H1 (cell line): ENCODE measurements at regions not wholly inside any gene's neighbourhood (a gene's known extent, or its start where the extent isn't known, plus 50 kb on each side); places are given as distances from the start of the nearest gene placed in this dataset.

Source experiments
- CTCF ChIA-PET: fragments of 300-600 bp; sonication (Branson Sonifier 250); formaldehyde crosslinking; loops from one replicate; lab custom pipeline; 2021; ENCODE audit not compliant: partially characterized antibody; lab: Charles Lee
- POLR2A ChIA-PET: fragments of 300-600 bp; sonication (Branson Sonifier 250); formaldehyde crosslinking; loops from one replicate; lab custom pipeline; 2021; ENCODE audit warnings: inconsistent platforms; ENCODE audit not compliant: partially characterized antibody; lab: Charles Lee
- DNase-seq, 2 experiments: peaks; one replicate each; pipeline versions ENCODE4 v3.0.0 to v3.0.0-alpha.2; 2010 to 2022; ENCODE audit warnings: low spot score in 2 of 2, low read depth in 1 of 2, mixed read lengths in 1 of 2
- FAIRE-seq: peaks from 2 replicates; lab custom pipeline; 2011; peaks lifted over from hg19 to GRCh38; lab: Jason Lieb, UNC
- H2AFZ ChIP-seq: 2 replicates; pipeline ENCODE4 v1.8.1; 2012; ENCODE audit warnings: low read length, inconsistent platforms
- H2AK5ac ChIP-seq: 2 replicates; pipeline ENCODE4 v1.6.1; 2013; ENCODE audit warnings: low read depth, low read length
- H2BK120ac ChIP-seq: replicated peaks from 2 replicates; pipeline ENCODE3; 2013; ENCODE audit warnings: low read depth, low read length, inconsistent platforms
- H2BK12ac ChIP-seq: 2 replicates; pipeline ENCODE4 v1.6.1; 2013; ENCODE audit warnings: low read depth, low read length
- H2BK15ac ChIP-seq: 2 replicates; pipeline ENCODE4 v1.6.1; 2013; ENCODE audit warnings: low read length
- H2BK20ac ChIP-seq: 2 replicates; pipeline ENCODE4 v1.6.1; 2013; ENCODE audit warnings: low read length
- H2BK5ac ChIP-seq: 2 replicates; pipeline ENCODE4 v1.6.1; 2013; ENCODE audit warnings: low read depth, low read length
- H3K14ac ChIP-seq: 2 replicates; pipeline ENCODE4 v1.6.1; 2013; ENCODE audit warnings: inconsistent platforms; ENCODE audit not compliant: insufficient read length
- H3K18ac ChIP-seq: 2 replicates; pipeline ENCODE4 v1.6.1; 2013; ENCODE audit warnings: low read length; ENCODE audit errors: extremely low read depth
- H3K23ac ChIP-seq: 2 replicates; pipeline ENCODE4 v1.6.1; 2013; ENCODE audit warnings: inconsistent platforms; ENCODE audit not compliant: insufficient read length
- H3K23me2 ChIP-seq: 2 replicates; pipeline ENCODE4 v1.6.1; 2013; ENCODE audit warnings: low read depth, low read length
- H3K27ac ChIP-seq: 2 replicates; pipeline ENCODE4 v1.6.1; 2011; ENCODE audit warnings: low read depth, low read length, inconsistent platforms
- H3K27me3 ChIP-seq, 4 experiments: replicated peaks in 1 of 4; 1 replicate in 1 of 4; 2 replicates in 3 of 4; pipeline versions ENCODE4 v1.6.1 to v1.8.1; 2011 to 2013; ENCODE audit warnings: low read length in 3 of 4, mild to moderate bottlenecking in 3 of 4, inconsistent platforms in 2 of 4, mixed read lengths in 2 of 4, moderate library complexity in 1 of 4; ENCODE audit not compliant: control insufficient read depth in 3 of 4, insufficient read depth in 3 of 4; ENCODE audit errors: extremely low read depth in 1 of 4
- H3K36me3 ChIP-seq, 4 experiments: 2 replicates each; pipeline versions ENCODE4 v1.6.1 to v1.8.1; 2011 to 2013; ENCODE audit warnings: mild to moderate bottlenecking in 4 of 4, low read length in 3 of 4, moderate library complexity in 2 of 4, control low read depth in 1 of 4, inconsistent platforms in 1 of 4; ENCODE audit not compliant: insufficient read depth in 4 of 4, control insufficient read depth in 2 of 4
- H3K4ac ChIP-seq: replicated peaks from 2 replicates; pipeline ENCODE3; 2013; ENCODE audit warnings: low read length, low read depth, mixed read lengths, inconsistent platforms; ENCODE audit not compliant: insufficient read length
- H3K4me1 ChIP-seq, 4 experiments: replicated peaks in 1 of 4; 1 replicate in 1 of 4; 2 replicates in 3 of 4; pipeline versions ENCODE4 v1.6.1 to v1.8.1; 2011 to 2013; ENCODE audit warnings: low read length in 3 of 4, inconsistent platforms in 2 of 4, mixed read lengths in 1 of 4; ENCODE audit not compliant: insufficient read depth in 4 of 4, control insufficient read depth in 3 of 4
- H3K4me2 ChIP-seq, 2 experiments: 2 replicates each; pipeline versions ENCODE4 v1.6.1 to v1.8.1; 2011 to 2013; ENCODE audit warnings: low read depth in 2 of 2, low read length in 2 of 2, control low read depth in 1 of 2, inconsistent platforms in 1 of 2, mild to moderate bottlenecking in 1 of 2; ENCODE audit not compliant: insufficient read depth in 1 of 2
- H3K4me3 ChIP-seq, 4 experiments: fragments of 200-600, 300-600 bp in 1 of 4; sonication (generic), shearing (Covaris generic), sonication (Bioruptor Twin) in 1 of 4; 2 replicates each; pipeline versions ENCODE4 v1.5.1 to v1.8.1; 2011 to 2016; ENCODE audit warnings: low read length in 4 of 4, low read depth in 3 of 4, control low read depth in 2 of 4, inconsistent platforms in 2 of 4, mild to moderate bottlenecking in 2 of 4, mixed read lengths in 1 of 4, moderate library complexity in 1 of 4; ENCODE audit not compliant: insufficient read depth in 2 of 4; ENCODE audit errors: extremely low read depth in 1 of 4
- H3K56ac ChIP-seq: replicated peaks from 2 replicates; pipeline ENCODE3; 2013; ENCODE audit warnings: low read depth, mild to moderate bottlenecking, mixed read lengths, low read length, inconsistent platforms; ENCODE audit not compliant: insufficient read length
- H3K79me1 ChIP-seq: 2 replicates; pipeline ENCODE4 v1.6.1; 2013; ENCODE audit warnings: low read depth, low read length, control low read depth
- H3K79me2 ChIP-seq, 2 experiments: 2 replicates each; pipeline versions ENCODE4 v1.6.1 to v1.8.1; 2012 to 2013; ENCODE audit warnings: low read length in 2 of 2, mild to moderate bottlenecking in 2 of 2, inconsistent platforms in 1 of 2; ENCODE audit not compliant: insufficient read depth in 2 of 2, control insufficient read depth in 1 of 2
- H3K9ac ChIP-seq, 4 experiments: replicated peaks in 1 of 4; 1 replicate in 1 of 4; 2 replicates in 3 of 4; pipeline versions ENCODE4 v1.6.1 to v1.8.1; 2011 to 2013; ENCODE audit warnings: low read depth in 3 of 4, low read length in 3 of 4, control low read depth in 2 of 4, mild to moderate bottlenecking in 2 of 4, moderate library complexity in 2 of 4, inconsistent platforms in 1 of 4; ENCODE audit errors: extremely low read depth in 1 of 4
- H3K9me3 ChIP-seq, 2 experiments: 2 replicates each; pipeline versions ENCODE4 v1.6.1 to v1.8.1; 2012 to 2013; ENCODE audit warnings: mild to moderate bottlenecking in 2 of 2, moderate library complexity in 2 of 2, control low read depth in 1 of 2, inconsistent platforms in 1 of 2, low read depth in 1 of 2, low read length in 1 of 2, mixed read lengths in 1 of 2; ENCODE audit not compliant: insufficient read depth in 2 of 2
- H4K20me1 ChIP-seq, 2 experiments: replicated peaks in 1 of 2; 2 replicates each; pipeline versions ENCODE3 to v1.8.1; 2011 to 2013; ENCODE audit warnings: inconsistent platforms in 2 of 2, low read length in 2 of 2, mild to moderate bottlenecking in 1 of 2; ENCODE audit not compliant: insufficient read depth in 2 of 2, control insufficient read depth in 1 of 2
- H4K5ac ChIP-seq: 2 replicates; pipeline ENCODE4 v1.6.1; 2013; ENCODE audit warnings: low read length, low read depth, mixed read lengths, inconsistent platforms; ENCODE audit not compliant: insufficient read length
- H4K8ac ChIP-seq: 2 replicates; pipeline ENCODE4 v1.8.0; 2013; ENCODE audit warnings: mild to moderate bottlenecking, moderate library complexity, low read length, inconsistent platforms; ENCODE audit not compliant: insufficient read depth; ENCODE audit errors: extremely low read depth
- H4K91ac ChIP-seq: replicated peaks from 2 replicates; pipeline ENCODE3; 2013; ENCODE audit warnings: low read length, mixed read lengths, inconsistent platforms; ENCODE audit not compliant: insufficient read length
- RXRA ChIP-seq: IDR thresholded peaks from 2 replicates; pipeline ENCODE4 v1.6.1; 2011; ENCODE audit warnings: low read depth, mild to moderate bottlenecking, low read length, moderate library complexity; ENCODE audit not compliant: insufficient read depth
- WGBS, 2 experiments: shearing (Covaris generic) in 1 of 2; methylation state at CpG; one replicate each; pipeline versions ENCODE4 v1.1.6 to v1.1.7; 2013 to 2015; ENCODE audit warnings: low lambda C conversion rate in 2 of 2, mixed read lengths in 2 of 2, inconsistent platforms in 1 of 2, low coverage in 1 of 2, missing lambda C conversion rate in 1 of 2; ENCODE audit not compliant: insufficient replicate concordance in 2 of 2, insufficient coverage in 1 of 2, insufficient read length in 1 of 2; ENCODE audit errors: extremely low coverage in 1 of 2, missing lambda C conversion rate in 1 of 2; 5-methylcytosine and 5-hydroxymethylcytosine counted together

DNA sequence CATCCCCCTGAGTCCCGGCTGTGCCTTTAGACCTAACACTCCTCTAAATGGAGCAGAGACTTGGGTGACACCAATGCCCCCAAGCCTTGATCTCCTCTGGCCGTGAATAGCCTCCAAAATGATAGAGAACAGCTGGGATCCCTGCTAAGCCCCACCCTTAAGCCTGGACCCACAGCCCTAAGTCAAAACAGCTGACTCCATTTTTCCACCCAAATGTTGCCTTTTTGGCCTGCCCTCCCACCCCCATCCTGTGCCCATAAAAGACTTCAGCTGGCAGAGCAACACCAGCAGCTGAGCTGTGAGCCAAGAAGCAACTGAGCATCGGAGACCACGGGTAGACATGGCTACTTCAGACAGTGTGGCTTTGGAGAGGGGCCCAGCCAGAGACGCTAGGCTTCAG lies 420.8 kb downstream of the NPHP4 start:
- no peak overlapping the region for H3K27ac ChIP-seq
- H2BK12ac ChIP-seq = no peak overlapping the region
- no peaks in the 10 kb centered on the region for H3K79me2 ChIP-seq
- H3K23me2 ChIP-seq = no peaks in the 10 kb centered on the region
- H2BK5ac ChIP-seq = no peak overlapping the region
- H4K8ac ChIP-seq = no peak overlapping the region
- no peaks in the 10 kb centered on the region for H3K4me1 ChIP-seq
- no peaks in the 10 kb centered on the region for H3K79me1 ChIP-seq
- H2BK120ac ChIP-seq = no peak overlapping the region
- H2BK20ac ChIP-seq = no peak overlapping the region
- H3K4ac ChIP-seq = no peak overlapping the region
- no peaks in the 10 kb centered on the region for H3K27me3 ChIP-seq
- WGBS, 2 experiments = 86% methylated on average over 5 of the region's 5 CpGs; no CpG with 5 or more reads in 1 of the 2 experiments
- no peak overlapping the region for H3K9ac ChIP-seq
- no peak overlapping the region for H3K14ac ChIP-seq
- no peak overlapping the region for H3K4me3 ChIP-seq
- H3K36me3 ChIP-seq = no peaks in the 10 kb centered on the region
- no peak for DNase-seq
- ChIA-PET POLR2A (no interaction called here), CTCF (no interaction called here)
- no peak overlapping the region for H3K18ac ChIP-seq
- H3K56ac ChIP-seq = no peak overlapping the region
- no peak overlapping the region for H4K5ac ChIP-seq
- no peak overlapping the region for H3K23ac ChIP-seq
- peaks cover 5 to 6% of the 10 kb centered on the region in 2 experiments; a peak in 2 of 4 replicates for H3K9me3 ChIP-seq
- no peaks in the 10 kb centered on the region for H4K20me1 ChIP-seq
- H2BK15ac ChIP-seq = no peak overlapping the region
- no peak for FAIRE-seq
- no peak overlapping the region for H2AK5ac ChIP-seq
- no peak overlapping the region for H4K91ac ChIP-seq
- H3K4me2 ChIP-seq = no peak overlapping the region
- no peak overlapping the region for H2AFZ ChIP-seq
- TF ChIP-seq RXRA = no peak
